ENCODE measurements at regions not wholly inside any gene's neighbourhood (a gene's known extent, or its start where the extent isn't known, plus 50 kb on each side); places are given as distances from the start of the nearest gene placed in this dataset.

DNA sequence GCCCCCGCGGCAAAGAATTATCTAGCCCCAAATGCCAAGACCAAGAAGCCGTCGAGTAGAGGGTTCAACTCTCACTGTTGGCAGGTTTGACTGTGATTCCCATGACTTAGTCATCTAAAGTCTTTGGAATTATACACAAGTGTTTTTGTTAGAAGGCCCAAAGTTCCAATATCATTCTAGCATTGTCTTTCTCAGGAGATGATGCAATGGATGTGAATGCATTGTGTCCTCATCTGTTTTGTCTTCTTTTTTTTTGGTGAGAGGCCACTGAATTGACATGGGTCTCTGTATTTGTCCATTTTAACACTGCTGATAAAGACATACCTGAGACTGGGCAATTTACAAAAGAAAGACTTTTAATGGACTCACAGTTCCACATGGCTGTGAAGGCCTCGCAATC lies 290.5 kb upstream of the ZFP64 start:
- no peaks in the 10 kb centered on the region for H3K27me3 ChIP-seq (replicated peaks)
- in situ Hi-C loops (cut with HindIII; ENCODE audit: low pct_ligation_motif_present, low sequenced_read_pairs): no loop called here

DNA sequence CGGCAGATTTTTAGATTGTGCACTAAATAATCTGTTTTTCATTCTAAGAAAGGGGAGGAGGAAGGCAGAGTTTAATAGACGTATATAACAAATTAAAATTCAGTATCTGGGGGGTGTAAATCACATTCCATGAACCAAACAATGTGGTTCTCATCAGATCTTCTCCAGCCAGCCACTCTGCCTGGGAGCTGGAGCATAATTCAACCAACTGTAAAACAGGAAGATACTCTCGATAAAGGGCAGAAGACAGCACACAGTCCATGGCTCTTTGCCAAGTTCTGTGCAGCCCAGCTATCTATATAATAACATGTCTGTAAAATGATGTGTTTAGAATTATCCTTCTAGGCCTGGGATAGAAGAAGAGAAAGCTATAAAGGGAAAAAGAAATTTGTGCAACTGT lies 289.9 kb upstream of the ZFP64 start:
- no peak for DNase-seq
- no peaks in the 10 kb centered on the region for H3K36me3 ChIP-seq (replicated peaks)
- H3K27ac ChIP-seq: no peak overlapping the region
- TF ChIP-seq, protein P1, sequence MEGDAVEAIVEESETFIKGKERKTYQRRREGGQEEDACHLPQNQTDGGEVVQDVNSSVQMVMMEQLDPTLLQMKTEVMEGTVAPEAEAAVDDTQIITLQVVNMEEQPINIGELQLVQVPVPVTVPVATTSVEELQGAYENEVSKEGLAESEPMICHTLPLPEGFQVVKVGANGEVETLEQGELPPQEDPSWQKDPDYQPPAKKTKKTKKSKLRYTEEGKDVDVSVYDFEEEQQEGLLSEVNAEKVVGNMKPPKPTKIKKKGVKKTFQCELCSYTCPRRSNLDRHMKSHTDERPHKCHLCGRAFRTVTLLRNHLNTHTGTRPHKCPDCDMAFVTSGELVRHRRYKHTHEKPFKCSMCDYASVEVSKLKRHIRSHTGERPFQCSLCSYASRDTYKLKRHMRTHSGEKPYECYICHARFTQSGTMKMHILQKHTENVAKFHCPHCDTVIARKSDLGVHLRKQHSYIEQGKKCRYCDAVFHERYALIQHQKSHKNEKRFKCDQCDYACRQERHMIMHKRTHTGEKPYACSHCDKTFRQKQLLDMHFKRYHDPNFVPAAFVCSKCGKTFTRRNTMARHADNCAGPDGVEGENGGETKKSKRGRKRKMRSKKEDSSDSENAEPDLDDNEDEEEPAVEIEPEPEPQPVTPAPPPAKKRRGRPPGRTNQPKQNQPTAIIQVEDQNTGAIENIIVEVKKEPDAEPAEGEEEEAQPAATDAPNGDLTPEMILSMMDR (IDR thresholded peaks at IDR 0.05; ENCODE audit: low read depth, low read length, missing control alignments): no peak
- no peak overlapping the region for H3K4me3 ChIP-seq (ENCODE audit: low read depth, low read length)
- H3K27me3 ChIP-seq (replicated peaks): no peaks in the 10 kb centered on the region
- in situ Hi-C loops (cut with HindIII; ENCODE audit: low pct_ligation_motif_present, low sequenced_read_pairs): no loop called here

More for the DNA sequence above, 290.5 kb upstream of the ZFP64 start:
- no peak for DNase-seq
- TF ChIP-seq, protein P1 (IDR thresholded peaks at IDR 0.05; ENCODE audit: low read depth, low read length, missing control alignments): no peak
- no peak overlapping the region for H3K27ac ChIP-seq
- no peak overlapping the region for H3K4me3 ChIP-seq (ENCODE audit: low read depth, low read length)
- no peaks in the 10 kb centered on the region for H3K36me3 ChIP-seq (replicated peaks)

DNA sequence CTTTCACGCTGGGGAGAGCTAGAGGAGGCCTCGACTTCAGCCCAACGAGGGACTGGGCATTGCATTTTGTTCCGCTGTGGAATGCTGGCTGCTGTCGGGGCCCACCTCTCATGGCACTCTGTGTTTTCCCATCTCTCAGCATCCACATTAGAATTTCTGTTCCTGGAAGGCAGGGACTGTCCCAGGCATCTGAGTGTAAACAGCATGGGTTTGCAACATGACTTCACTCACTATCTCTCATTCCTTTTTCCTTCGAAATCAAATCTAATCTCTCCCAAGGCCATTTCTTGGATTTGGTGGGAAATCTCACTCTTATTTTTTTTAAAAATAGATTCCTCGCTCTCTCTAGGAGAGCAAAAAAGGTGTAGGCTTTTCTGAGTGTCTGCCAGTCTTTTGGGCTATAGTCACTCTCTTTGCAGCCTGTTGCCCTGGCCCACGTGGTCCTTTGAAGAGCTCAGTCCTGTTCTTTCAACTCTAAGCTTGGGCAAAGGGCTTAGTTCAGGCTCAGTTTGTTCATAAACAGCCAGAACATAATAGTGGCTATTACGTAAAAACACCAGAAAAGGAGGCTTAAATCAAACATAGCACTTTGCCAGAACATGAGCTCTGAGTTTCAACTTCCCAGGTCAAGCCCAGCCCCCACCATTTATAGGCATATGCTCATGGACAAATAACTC lies 284.6 kb upstream of the ZFP64 start:
- DNase-seq: no peak
- in situ Hi-C loops (cut with HindIII; ENCODE audit: low pct_ligation_motif_present, low sequenced_read_pairs): no loop called here
- Histone ChIP-seq H3K4me3 (ENCODE audit: low read depth, low read length) (no peak overlapping the region), H3K36me3 (replicated peaks) (no peaks in the 10 kb centered on the region), H3K27me3 (replicated peaks) (no peaks in the 10 kb centered on the region), H3K27ac (no peak overlapping the region)
- TF ChIP-seq, protein P1 (IDR thresholded peaks at IDR 0.05; ENCODE audit: low read depth, low read length, missing control alignments): no peak

DNA sequence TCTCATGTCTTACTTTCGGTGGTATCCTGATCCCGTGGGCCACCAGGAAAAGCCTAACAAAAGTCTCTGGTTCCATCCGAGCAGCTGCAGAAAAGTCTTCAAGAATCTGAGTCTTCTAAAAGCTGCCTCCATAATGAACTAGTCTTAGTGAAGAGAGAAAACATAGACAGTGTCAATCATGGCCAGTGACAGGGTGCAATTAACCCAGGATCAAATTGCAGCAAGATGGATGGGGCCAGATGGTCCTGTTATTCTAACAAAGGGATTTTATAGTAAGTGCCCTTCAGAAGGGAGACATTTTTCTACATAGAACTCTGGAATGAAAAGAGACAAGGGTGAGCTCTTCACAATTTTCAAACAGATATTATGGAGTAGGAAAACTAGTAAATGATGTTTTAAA lies 281.6 kb upstream of the ZFP64 start:
- TF ChIP-seq, protein P1 (IDR thresholded peaks at IDR 0.05; ENCODE audit: low read depth, low read length, missing control alignments): no peak
- Histone ChIP-seq H3K4me3 (ENCODE audit: low read depth, low read length) (no peak overlapping the region), H3K36me3 (replicated peaks) (no peaks in the 10 kb centered on the region), H3K27ac (no peak overlapping the region), H3K27me3 (replicated peaks) (no peaks in the 10 kb centered on the region)
- no peak for DNase-seq
- in situ Hi-C loops (cut with HindIII; ENCODE audit: low pct_ligation_motif_present, low sequenced_read_pairs): no loop called here

DNA sequence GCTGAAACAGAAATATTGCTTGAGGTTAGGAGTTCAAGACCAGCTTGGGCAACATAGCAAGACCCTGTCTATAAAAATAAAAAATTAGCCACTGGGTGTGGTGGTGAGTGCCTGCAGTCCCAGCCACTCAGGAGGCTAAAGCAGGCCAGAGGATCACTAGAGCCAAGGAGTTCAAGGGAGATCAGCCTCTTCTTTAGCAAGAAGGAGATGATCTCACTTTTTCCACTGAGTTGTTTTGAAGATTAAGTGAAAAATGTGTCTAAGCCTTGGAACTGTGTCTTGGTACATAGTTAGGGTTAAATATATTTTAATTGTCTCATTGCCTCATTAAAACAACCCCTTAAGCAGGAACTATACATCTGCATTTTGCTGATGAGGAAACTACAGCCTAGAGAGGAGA lies 279.0 kb upstream of the ZFP64 start:
- Histone ChIP-seq H3K4me3 (ENCODE audit: low read depth, low read length) (no peak overlapping the region), H3K36me3 (replicated peaks) (no peaks in the 10 kb centered on the region), H3K27me3 (replicated peaks) (no peaks in the 10 kb centered on the region), H3K27ac (no peak overlapping the region)
- TF ChIP-seq, protein P1 (IDR thresholded peaks at IDR 0.05; ENCODE audit: low read depth, low read length, missing control alignments): no peak
- in situ Hi-C loops (cut with HindIII; ENCODE audit: low pct_ligation_motif_present, low sequenced_read_pairs): no loop called here
- DNase-seq: no peak

DNA sequence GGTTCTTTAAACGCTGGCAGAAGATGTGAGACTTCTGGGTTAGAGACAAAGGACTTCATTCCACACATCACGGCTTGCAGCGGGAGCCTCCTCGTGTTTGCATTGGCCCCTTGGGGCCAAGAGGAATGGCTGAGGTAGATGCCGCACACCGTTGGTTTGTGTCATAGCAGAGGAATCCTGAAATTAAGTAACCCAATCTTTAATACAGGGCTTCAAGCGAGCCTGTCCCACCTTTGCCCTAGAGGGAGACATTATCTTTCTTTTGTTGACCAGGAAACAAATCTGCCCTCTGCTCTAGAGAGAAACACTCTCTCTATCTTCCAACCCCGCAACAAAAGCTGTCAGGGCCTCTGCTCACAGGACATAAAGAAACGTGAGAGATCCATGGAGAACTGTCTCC lies 277.5 kb upstream of the ZFP64 start:
- TF ChIP-seq, protein P1 (IDR thresholded peaks at IDR 0.05; ENCODE audit: low read depth, low read length, missing control alignments): no peak
- in situ Hi-C loops (cut with HindIII; ENCODE audit: low pct_ligation_motif_present, low sequenced_read_pairs): no loop called here
- no peak for DNase-seq
- Histone ChIP-seq H3K27me3 (replicated peaks) (no peaks in the 10 kb centered on the region), H3K36me3 (replicated peaks) (no peaks in the 10 kb centered on the region), H3K27ac (no peak overlapping the region), H3K4me3 (ENCODE audit: low read depth, low read length) (no peak overlapping the region)

Measured in brain microvascular endothelial cell (primary cell).